CD4-positive, alpha-beta T cell (primary cell): ENCODE measurements at regions not wholly inside any gene's neighbourhood (a gene's known extent, or its start where the extent isn't known, plus 50 kb on each side); places are given as distances from the start of the nearest gene placed in this dataset.

Source experiments
- ATAC-seq: fragments of 200-7000 bp; cut with Tn5 transposase; one replicate; pipeline ENCODE4 v1.10.0; 2022; ENCODE audit warnings: mild to moderate bottlenecking; ENCODE audit not compliant: poor library complexity
- CTCF ChIA-PET: fragments of 350-600 bp; sonication (Branson Sonifier 250); formaldehyde crosslinking; loops from one replicate; lab custom pipeline; 2021; ENCODE audit warnings: antibody characterized with exemption, inconsistent platforms; lab: Charles Lee
- POLR2A ChIA-PET: fragments of 350-600 bp; sonication (Branson Sonifier 250); formaldehyde crosslinking; loops from one replicate; lab custom pipeline; 2021; ENCODE audit warnings: antibody characterized with exemption, inconsistent platforms; lab: Charles Lee
- DNase-seq, 14 experiments: peaks; one replicate each; pipeline ENCODE4 v3.0.0-alpha.2; 2013 to 2020; ENCODE audit warnings: mixed read lengths in 2 of 14
- H3K27ac ChIP-seq, 2 donors: one replicate each; pipeline versions ENCODE4 v1.5.1 to v1.7.0; 2013; ENCODE audit warnings: low read length in 2 of 2, low read depth in 1 of 2, mild to moderate bottlenecking in 1 of 2
- H3K27me3 ChIP-seq, 2 experiments: 1 replicate in 1 of 2; 2 replicates in 1 of 2; pipeline versions ENCODE4 v1.6.1 to v1.7.0; 2013; ENCODE audit warnings: low read length in 2 of 2, control low read depth in 1 of 2, mild to moderate bottlenecking in 1 of 2, moderate library complexity in 1 of 2; ENCODE audit not compliant: insufficient read depth in 2 of 2, control insufficient read depth in 1 of 2
- H3K36me3 ChIP-seq: one replicate; pipeline ENCODE4 v1.6.1; 2013; ENCODE audit warnings: low read length, control low read depth; ENCODE audit not compliant: insufficient read depth
- H3K4me1 ChIP-seq: one replicate; pipeline ENCODE4 v1.6.1; 2013; ENCODE audit warnings: low read length, control low read depth; ENCODE audit not compliant: insufficient read depth
- H3K4me3 ChIP-seq: one replicate; pipeline ENCODE4 v1.5.1; 2013; ENCODE audit warnings: mild to moderate bottlenecking, low read length, moderate library complexity
- H3K9me3 ChIP-seq, 2 experiments: 1 replicate in 1 of 2; 2 replicates in 1 of 2; pipeline versions ENCODE4 v1.6.1 to v1.7.0; 2013; ENCODE audit warnings: low read length in 2 of 2, mild to moderate bottlenecking in 2 of 2, control low read depth in 1 of 2, moderate library complexity in 1 of 2; ENCODE audit not compliant: control insufficient read depth in 1 of 2, insufficient read depth in 1 of 2
- H3K27ac Mint-ChIP-seq: one replicate; pipeline ENCODE4 v1.8.0; 2020; ENCODE audit warnings: mixed read lengths
- H3K27me3 Mint-ChIP-seq: one replicate; pipeline ENCODE4 v1.8.0; 2021; ENCODE audit warnings: mixed read lengths
- H3K36me3 Mint-ChIP-seq: one replicate; pipeline ENCODE4 v1.8.0; 2021; ENCODE audit warnings: low read depth, mixed read lengths
- H3K4me1 Mint-ChIP-seq: one replicate; pipeline ENCODE4 v1.8.0; 2021; ENCODE audit warnings: low read depth, mixed read lengths
- H3K4me3 Mint-ChIP-seq: one replicate; pipeline ENCODE4 v1.8.0; 2020; ENCODE audit warnings: mild to moderate bottlenecking, mixed read lengths
- H3K9me3 Mint-ChIP-seq: one replicate; pipeline ENCODE4 v1.8.0; 2020; ENCODE audit warnings: mixed read lengths
- intact Hi-C, 2 experiments: fragments of 100-400 bp; cut with DNase I in 1 of 2; cut with micrococcal nuclease in 1 of 2; formaldehyde crosslinking; loops; one replicate each; pipeline versions ENCODE4 v1.15.1 to v1.9.0; 2023 to 2025; cut with DNase I, micrococcal nuclease
- TF ChIP-seq, protein P1 (sequence below): fragments of 200-600 bp; IDR thresholded peaks from one replicate; pipeline ENCODE4 v1.8.0; 2022; ENCODE audit warnings: antibody characterized with exemption, mild to moderate bottlenecking

DNA sequence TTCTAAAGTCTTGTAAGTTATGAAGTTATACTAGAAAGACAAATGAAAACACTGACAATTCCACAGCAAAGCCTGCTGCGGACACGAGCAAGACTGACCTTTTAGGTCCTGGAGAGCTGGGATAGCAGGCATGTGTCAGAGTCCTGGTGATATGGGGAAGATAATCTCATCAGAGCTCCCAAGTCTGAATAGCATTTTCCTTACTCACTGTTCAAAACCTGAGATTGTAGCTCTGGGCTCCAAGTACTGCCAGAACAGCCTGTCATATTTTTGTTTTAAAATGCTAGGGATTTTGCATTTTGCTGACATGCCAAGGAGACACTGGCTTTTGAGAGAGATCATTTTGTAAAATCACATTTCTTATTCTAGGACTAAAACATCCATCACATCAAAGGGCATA is 90.1 kb downstream of the DRD1 start:
- H3K9me3 ChIP-seq = no peaks in the 10 kb centered on the region
- H3K27ac Mint-ChIP-seq = no peak overlapping the region
- H3K36me3 Mint-ChIP-seq = no peaks in the 10 kb centered on the region
- no peak overlapping the region for H3K27ac ChIP-seq
- H3K27me3 Mint-ChIP-seq = peaks cover 37% of the 10 kb centered on the region
- no peaks in the 10 kb centered on the region for H3K4me1 ChIP-seq
- no peak overlapping the region for H3K4me3 ChIP-seq
- intact Hi-C loops = no loop called here
- H3K4me1 Mint-ChIP-seq = no peaks in the 10 kb centered on the region
- ATAC-seq (no peak), DNase-seq (no peak)
- no peak overlapping the region for H3K4me3 Mint-ChIP-seq
- ChIA-PET POLR2A (no interaction called here), CTCF (no interaction called here)
- no peaks in the 10 kb centered on the region for H3K9me3 Mint-ChIP-seq
- peaks cover 0 to 4% of the 10 kb centered on the region in 2 experiments for H3K27me3 ChIP-seq
- TF ChIP-seq, protein P1, sequence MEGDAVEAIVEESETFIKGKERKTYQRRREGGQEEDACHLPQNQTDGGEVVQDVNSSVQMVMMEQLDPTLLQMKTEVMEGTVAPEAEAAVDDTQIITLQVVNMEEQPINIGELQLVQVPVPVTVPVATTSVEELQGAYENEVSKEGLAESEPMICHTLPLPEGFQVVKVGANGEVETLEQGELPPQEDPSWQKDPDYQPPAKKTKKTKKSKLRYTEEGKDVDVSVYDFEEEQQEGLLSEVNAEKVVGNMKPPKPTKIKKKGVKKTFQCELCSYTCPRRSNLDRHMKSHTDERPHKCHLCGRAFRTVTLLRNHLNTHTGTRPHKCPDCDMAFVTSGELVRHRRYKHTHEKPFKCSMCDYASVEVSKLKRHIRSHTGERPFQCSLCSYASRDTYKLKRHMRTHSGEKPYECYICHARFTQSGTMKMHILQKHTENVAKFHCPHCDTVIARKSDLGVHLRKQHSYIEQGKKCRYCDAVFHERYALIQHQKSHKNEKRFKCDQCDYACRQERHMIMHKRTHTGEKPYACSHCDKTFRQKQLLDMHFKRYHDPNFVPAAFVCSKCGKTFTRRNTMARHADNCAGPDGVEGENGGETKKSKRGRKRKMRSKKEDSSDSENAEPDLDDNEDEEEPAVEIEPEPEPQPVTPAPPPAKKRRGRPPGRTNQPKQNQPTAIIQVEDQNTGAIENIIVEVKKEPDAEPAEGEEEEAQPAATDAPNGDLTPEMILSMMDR = no peak
- H3K36me3 ChIP-seq = no peaks in the 10 kb centered on the region

DNA sequence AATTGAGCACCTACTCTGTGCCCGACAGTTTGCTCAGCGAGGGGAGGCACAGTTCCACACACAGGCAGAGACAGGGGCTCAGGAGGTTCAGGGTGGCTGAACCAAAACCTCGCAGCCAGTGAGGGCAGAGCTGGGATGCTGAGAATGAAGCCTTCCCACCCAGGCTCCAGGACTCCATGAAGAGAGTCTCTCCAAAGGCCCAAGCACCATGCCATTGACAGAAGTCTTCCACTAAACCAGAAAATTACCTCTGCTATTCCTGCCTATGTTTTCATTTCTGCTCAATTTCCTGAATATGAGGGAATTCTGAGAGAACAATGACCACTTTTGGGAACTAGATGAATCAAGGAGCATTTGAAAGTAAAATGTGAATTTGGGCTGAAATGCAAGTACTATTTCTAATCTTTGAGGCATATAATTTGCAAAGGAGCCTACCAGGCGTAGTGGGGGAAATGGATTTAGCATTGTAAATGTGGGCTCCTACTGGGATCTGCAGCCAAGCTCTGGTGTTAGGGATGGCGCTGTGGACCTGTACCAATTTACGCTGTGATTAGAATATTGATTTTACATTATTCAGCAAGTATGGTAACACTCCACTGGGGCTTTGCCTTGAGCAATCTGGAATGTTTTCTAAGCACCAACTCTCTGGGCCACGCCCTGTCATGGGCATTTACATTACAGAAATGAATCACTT is 91.9 kb downstream of the DRD1 start:
- TF ChIP-seq, protein P1 = no peak
- CTCF ChIA-PET = no interaction called here
- ATAC-seq (no peak), DNase-seq (no peak)
- H3K36me3 ChIP-seq = no peaks in the 10 kb centered on the region
- POLR2A ChIA-PET = no interaction called here
- no peak overlapping the region for H3K4me3 Mint-ChIP-seq
- no peaks in the 10 kb centered on the region for H3K36me3 Mint-ChIP-seq
- peaks cover 49% of the 10 kb centered on the region for H3K27me3 Mint-ChIP-seq
- H3K9me3 Mint-ChIP-seq = no peaks in the 10 kb centered on the region
- H3K27ac ChIP-seq = no peak overlapping the region
- H3K9me3 ChIP-seq = no peaks in the 10 kb centered on the region
- intact Hi-C loops = no loop called here
- H3K27me3 ChIP-seq = peaks cover 0 to 4% of the 10 kb centered on the region in 2 experiments
- H3K4me1 Mint-ChIP-seq = no peaks in the 10 kb centered on the region
- H3K4me1 ChIP-seq = no peaks in the 10 kb centered on the region
- H3K4me3 ChIP-seq = no peak overlapping the region
- H3K27ac Mint-ChIP-seq = no peak overlapping the region

DNA sequence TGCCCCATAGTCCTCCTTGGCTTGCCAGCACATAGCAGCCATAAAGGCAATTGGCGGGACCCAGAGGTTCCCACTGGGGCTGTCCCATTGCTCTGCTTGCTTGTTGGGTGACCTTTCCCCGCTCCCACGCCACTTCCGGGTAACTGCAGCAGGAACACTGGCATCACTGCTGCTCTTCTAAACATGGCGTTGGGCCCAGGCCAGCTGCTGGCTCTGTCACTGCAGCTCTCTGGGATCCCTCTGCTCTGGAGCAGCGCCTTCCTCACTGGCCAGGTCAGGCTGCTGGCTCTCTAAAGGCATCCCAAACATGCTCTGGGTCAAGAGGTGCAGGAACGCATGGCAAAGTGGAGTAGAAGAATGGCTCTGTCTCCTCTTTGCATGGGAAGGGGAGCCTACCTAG is 92.9 kb downstream of the DRD1 start:
- no peaks in the 10 kb centered on the region for H3K9me3 ChIP-seq
- no peaks in the 10 kb centered on the region for H3K9me3 Mint-ChIP-seq
- H3K4me1 Mint-ChIP-seq = no peaks in the 10 kb centered on the region
- POLR2A ChIA-PET = no interaction called here
- no peaks in the 10 kb centered on the region for H3K4me1 ChIP-seq
- H3K27me3 Mint-ChIP-seq = peaks cover 57% of the 10 kb centered on the region
- no peak overlapping the region for H3K27ac ChIP-seq
- H3K27ac Mint-ChIP-seq = no peak overlapping the region
- no peaks in the 10 kb centered on the region for H3K36me3 ChIP-seq
- ATAC-seq (no peak), DNase-seq (no peak)
- H3K27me3 ChIP-seq = peaks cover 0 to 4% of the 10 kb centered on the region in 2 experiments
- CTCF ChIA-PET = interaction anchor here (0.7 kb wide), 1 partner anchor 10 kb away, joined by 4 read pairs; no protein-coding TSS in a partner anchor
- TF ChIP-seq, protein P1 = no peak
- H3K36me3 Mint-ChIP-seq = no peaks in the 10 kb centered on the region
- no peak overlapping the region for H3K4me3 ChIP-seq
- no peak overlapping the region for H3K4me3 Mint-ChIP-seq
- intact Hi-C loops = no loop called here
